SU-DHL-6 (cell line): ENCODE measurements at regions not wholly inside any gene's neighbourhood (a gene's known extent, or its start where the extent isn't known, plus 50 kb on each side); places are given as distances from the start of the nearest gene placed in this dataset.

Source experiments
- H2AFZ ChIP-seq: fragments of 200-600 bp; sonication (generic); 2 replicates; pipeline ENCODE4 v1.6.1; 2014; ENCODE audit warnings: low read depth, mild to moderate bottlenecking, moderate library complexity, mixed read lengths, antibody characterized with exemption, low read length; ENCODE audit not compliant: severe bottlenecking
- H3F3A ChIP-seq: fragments of 200-600 bp; shearing (Covaris generic); 2 replicates; pipeline ENCODE4 v1.6.0; 2016; ENCODE audit warnings: antibody characterized with exemption, mild to moderate bottlenecking; ENCODE audit not compliant: insufficient read depth
- H3K27ac ChIP-seq: fragments of 200-600 bp; sonication (generic); 2 replicates; pipeline ENCODE4 v1.5.1; 2016; ENCODE audit warnings: low read depth, mild to moderate bottlenecking, low read length, moderate library complexity, mixed read lengths
- H3K27me3 ChIP-seq: fragments of 200-600 bp; sonication (generic), shearing (Covaris generic); 2 replicates; pipeline ENCODE4 v1.6.0; 2014; ENCODE audit warnings: mild to moderate bottlenecking, low read length
- H3K36me3 ChIP-seq: fragments of 200-600 bp; sonication (generic); 2 replicates; pipeline ENCODE4 v1.6.1; 2014; ENCODE audit warnings: mild to moderate bottlenecking, low read length, mixed read lengths
- H3K4me2 ChIP-seq: fragments of 300-600, 200-600 bp; shearing (Covaris generic), sonication (generic); 2 replicates; pipeline ENCODE4 v1.6.0; 2014; ENCODE audit warnings: low read length, low read depth, mild to moderate bottlenecking; ENCODE audit not compliant: poor library complexity, severe bottlenecking
- H3K4me3 ChIP-seq: fragments of 200-600 bp; sonication (generic); 2 replicates; pipeline ENCODE4 v1.5.1; 2014; ENCODE audit warnings: antibody characterized with exemption, low read length, mild to moderate bottlenecking, mixed read lengths; ENCODE audit not compliant: insufficient read depth, poor library complexity, severe bottlenecking
- H3K79me2 ChIP-seq: fragments of 200-600 bp; sonication (generic); 2 replicates; pipeline ENCODE4 v1.6.1; 2014; ENCODE audit warnings: mild to moderate bottlenecking, low read length, moderate library complexity; ENCODE audit not compliant: insufficient read depth
- H3K9ac ChIP-seq: fragments of 200-600 bp; sonication (generic); 2 replicates; pipeline ENCODE4 v1.7.0; 2014; ENCODE audit warnings: mild to moderate bottlenecking, low read length
- H3K9me2 ChIP-seq: fragments of 200-600 bp; sonication (generic); replicated peaks from 2 replicates; pipeline ENCODE4 v1.6.1; 2014; ENCODE audit warnings: low read length; ENCODE audit not compliant: insufficient read depth
- H3K9me3 ChIP-seq: fragments of 200-600 bp; sonication (generic); 2 replicates; pipeline ENCODE4 v1.6.1; 2014; ENCODE audit warnings: low read length, mixed read lengths; ENCODE audit not compliant: insufficient read depth
- H4K20me1 ChIP-seq: fragments of 200-600 bp; sonication (generic); 2 replicates; pipeline ENCODE4 v1.6.1; 2014; ENCODE audit warnings: low read depth, mild to moderate bottlenecking, antibody characterized with exemption, low read length, moderate library complexity, mixed read lengths
- EZH2phosphoT487 ChIP-seq: fragments of 200-600 bp; sonication (generic), shearing (Covaris generic); conservative IDR thresholded peaks from 2 replicates; pipeline ENCODE4 v1.6.1; 2018; ENCODE audit warnings: mild to moderate bottlenecking, antibody characterized with exemption, low read length, moderate library complexity, mixed read lengths
- TF ChIP-seq, protein P1 (sequence below): fragments of 200-600 bp; sonication (generic); IDR thresholded peaks from one replicate; pipeline ENCODE4 v1.5.1; 2017; ENCODE audit warnings: antibody characterized with exemption, mild to moderate bottlenecking, low read length, moderate library complexity; ENCODE audit not compliant: insufficient read depth, poor library complexity, severe bottlenecking

GRCh38 chr5:133686566-133686965 lies 74.2 kb upstream of the FSTL4 start:
- H3K27me3 ChIP-seq: no peaks in the 10 kb centered on the region
- no peak overlapping the region for H2AFZ ChIP-seq
- no peaks in the 10 kb centered on the region for H3K9me2 ChIP-seq
- no peak overlapping the region for H3K27ac ChIP-seq
- H3K79me2 ChIP-seq: no peaks in the 10 kb centered on the region
- no peaks in the 10 kb centered on the region for H3K36me3 ChIP-seq
- no peaks in the 10 kb centered on the region for H3F3A ChIP-seq
- H3K9ac ChIP-seq: no peak overlapping the region
- H4K20me1 ChIP-seq: no peaks in the 10 kb centered on the region
- H3K4me2 ChIP-seq: no peak overlapping the region
- H3K4me3 ChIP-seq: no peak overlapping the region
- H3K9me3 ChIP-seq: no peaks in the 10 kb centered on the region
- no peak for TF ChIP-seq EZH2phosphoT487
- TF ChIP-seq, protein P1, sequence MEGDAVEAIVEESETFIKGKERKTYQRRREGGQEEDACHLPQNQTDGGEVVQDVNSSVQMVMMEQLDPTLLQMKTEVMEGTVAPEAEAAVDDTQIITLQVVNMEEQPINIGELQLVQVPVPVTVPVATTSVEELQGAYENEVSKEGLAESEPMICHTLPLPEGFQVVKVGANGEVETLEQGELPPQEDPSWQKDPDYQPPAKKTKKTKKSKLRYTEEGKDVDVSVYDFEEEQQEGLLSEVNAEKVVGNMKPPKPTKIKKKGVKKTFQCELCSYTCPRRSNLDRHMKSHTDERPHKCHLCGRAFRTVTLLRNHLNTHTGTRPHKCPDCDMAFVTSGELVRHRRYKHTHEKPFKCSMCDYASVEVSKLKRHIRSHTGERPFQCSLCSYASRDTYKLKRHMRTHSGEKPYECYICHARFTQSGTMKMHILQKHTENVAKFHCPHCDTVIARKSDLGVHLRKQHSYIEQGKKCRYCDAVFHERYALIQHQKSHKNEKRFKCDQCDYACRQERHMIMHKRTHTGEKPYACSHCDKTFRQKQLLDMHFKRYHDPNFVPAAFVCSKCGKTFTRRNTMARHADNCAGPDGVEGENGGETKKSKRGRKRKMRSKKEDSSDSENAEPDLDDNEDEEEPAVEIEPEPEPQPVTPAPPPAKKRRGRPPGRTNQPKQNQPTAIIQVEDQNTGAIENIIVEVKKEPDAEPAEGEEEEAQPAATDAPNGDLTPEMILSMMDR: no peak

DNA sequence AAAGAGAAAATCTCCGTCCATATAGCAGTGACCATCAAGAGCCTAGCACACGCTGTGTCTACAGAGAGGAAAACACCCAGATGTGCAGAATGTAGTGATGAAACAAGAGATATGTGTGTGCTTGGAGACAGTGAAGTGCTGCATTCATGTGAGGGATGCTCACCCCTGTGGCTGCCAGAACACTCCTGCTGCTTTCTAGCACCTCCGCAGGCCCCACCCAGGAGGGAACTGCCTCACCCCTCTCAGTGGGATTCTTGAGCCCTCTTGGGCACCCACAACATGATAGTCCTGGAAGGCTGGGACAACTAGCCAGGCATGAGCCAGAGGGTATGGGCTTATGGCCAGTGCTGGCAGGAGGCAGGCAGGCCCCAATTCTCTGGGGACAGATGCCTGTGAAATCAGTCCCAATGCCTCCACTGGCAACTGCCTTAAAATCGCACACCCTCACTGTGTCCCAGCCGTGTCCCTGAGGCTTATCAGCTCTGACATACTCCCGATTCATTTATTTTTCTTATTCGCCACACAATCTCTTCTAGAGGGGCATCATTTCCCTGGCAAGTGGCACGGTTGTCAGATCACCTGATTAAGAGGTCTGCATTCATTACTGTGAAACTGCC lies 73.2 kb upstream of the FSTL4 start:
- no peak for TF ChIP-seq EZH2phosphoT487
- TF ChIP-seq, protein P1: no peak
- Histone ChIP-seq H3K79me2 (no peaks in the 10 kb centered on the region), H2AFZ (no peak overlapping the region), H3K9me3 (no peaks in the 10 kb centered on the region), H3K9ac (no peak overlapping the region), H4K20me1 (no peaks in the 10 kb centered on the region), H3K4me2 (no peak overlapping the region), H3K9me2 (no peaks in the 10 kb centered on the region), H3F3A (no peaks in the 10 kb centered on the region), H3K27ac (no peak overlapping the region), H3K36me3 (no peaks in the 10 kb centered on the region), H3K27me3 (no peaks in the 10 kb centered on the region), H3K4me3 (no peak overlapping the region)

DNA sequence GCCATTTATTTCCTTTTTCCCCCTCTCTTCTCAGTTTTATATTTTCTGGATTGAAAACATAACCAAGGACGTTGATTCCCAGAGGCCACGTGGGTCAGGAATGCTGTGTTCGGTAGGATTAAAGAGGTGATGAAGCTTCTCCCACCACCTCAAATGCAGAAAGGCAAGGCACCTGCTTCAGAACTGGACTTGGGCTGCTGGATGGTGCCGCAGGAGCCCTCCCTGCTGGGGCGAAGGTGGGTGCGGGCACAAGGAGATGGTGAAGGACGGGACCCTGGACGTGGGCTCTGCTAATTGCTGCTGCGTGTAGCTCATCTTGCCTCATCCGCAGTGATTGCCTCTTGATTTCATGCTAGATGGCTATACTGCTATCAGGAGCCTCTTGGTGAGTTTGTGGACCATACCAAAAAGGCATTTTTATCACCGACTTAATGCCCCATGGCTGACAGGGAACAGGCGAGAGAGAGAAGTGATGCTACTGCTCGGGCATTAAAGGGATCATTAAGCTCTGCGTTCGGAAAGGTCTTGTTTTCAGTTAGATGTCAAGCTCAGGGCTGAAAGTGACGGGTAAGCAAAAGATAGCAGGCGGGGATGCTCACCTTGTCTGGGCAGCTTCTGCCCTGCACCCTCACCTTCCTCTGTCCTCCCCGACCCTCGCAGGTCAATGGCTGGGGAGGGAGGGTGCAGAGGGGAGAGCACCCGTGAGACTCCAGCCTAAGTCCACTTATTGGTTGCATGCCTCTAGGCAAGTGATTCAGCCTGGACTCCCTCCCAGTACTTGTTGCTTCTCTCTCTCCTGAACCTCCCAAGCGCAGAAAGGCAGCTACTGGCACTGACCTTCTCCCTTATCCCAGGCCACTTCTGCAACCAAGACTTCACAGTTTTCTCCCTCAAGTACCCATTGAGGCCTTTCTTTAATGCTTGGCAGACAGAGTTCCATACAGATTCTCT lies 71.6 kb upstream of the FSTL4 start:
- H3F3A ChIP-seq: no peaks in the 10 kb centered on the region
- H4K20me1 ChIP-seq: no peaks in the 10 kb centered on the region
- no peak overlapping the region for H3K4me2 ChIP-seq
- H2AFZ ChIP-seq: no peak overlapping the region
- H3K27me3 ChIP-seq: no peaks in the 10 kb centered on the region
- TF ChIP-seq EZH2phosphoT487: no peak
- TF ChIP-seq, protein P1: no peak
- no peak overlapping the region for H3K27ac ChIP-seq
- no peak overlapping the region for H3K9ac ChIP-seq
- no peak overlapping the region for H3K4me3 ChIP-seq
- H3K9me2 ChIP-seq: no peaks in the 10 kb centered on the region
- H3K36me3 ChIP-seq: no peaks in the 10 kb centered on the region
- no peaks in the 10 kb centered on the region for H3K9me3 ChIP-seq
- no peaks in the 10 kb centered on the region for H3K79me2 ChIP-seq
